GM18873 (cell line): ENCODE measurements at regions not wholly inside any gene's neighbourhood (a gene's known extent, or its start where the extent isn't known, plus 50 kb on each side); places are given as distances from the start of the nearest gene placed in this dataset.
"Not testable (repeated sequence)": the region's sequence is repeated elsewhere in the genome, so short reads cannot be mapped to it uniquely, and the experiment has no call there.

Experiments
- ATAC-seq: cut with Tn5 transposase; IDR thresholded peaks from one replicate; pipeline ENCODE4 v1.9.1; 2021; ENCODE audit warnings: mild to moderate bottlenecking, moderate library complexity, moderate number of reproducible peaks; ENCODE audit not compliant: unreplicated experiment, low FRiP score

GRCh38 chr3:143901105-143901504 lies 52.8 kb upstream of the SLC9A9 start:
- ATAC-seq, result peak; percentile 48

GRCh38 chr3:143902210-143902609 lies 53.9 kb upstream of the SLC9A9 start:
- no peak for ATAC-seq

- ATAC-seq, result no peak
Measured at GRCh38 chr3:143910756-143911155, 60.9 kb upstream of the DIPK2A start.

DNA sequence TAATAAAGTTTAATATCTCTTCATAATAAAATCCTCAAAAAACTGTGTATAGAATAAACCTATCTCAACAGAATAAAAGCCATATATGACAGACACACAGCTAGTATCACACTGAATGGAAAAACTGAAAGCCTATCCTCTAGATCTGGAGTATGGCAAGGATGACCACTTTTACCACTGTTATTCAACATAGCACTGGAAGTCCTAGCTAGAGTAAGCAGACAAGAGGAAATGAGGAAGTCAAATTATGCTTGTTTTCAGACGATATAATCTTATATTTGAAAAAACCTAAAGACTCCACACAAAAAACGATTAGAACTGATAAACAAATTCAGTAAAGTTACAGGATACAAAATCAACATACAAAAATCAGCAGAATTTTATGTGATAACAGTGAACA lies 57.4 kb upstream of the DIPK2A start:
- no peak for ATAC-seq

- ATAC-seq, result no peak
Measured at GRCh38 chr3:143918848-143919247, 52.8 kb upstream of the DIPK2A start.

DNA sequence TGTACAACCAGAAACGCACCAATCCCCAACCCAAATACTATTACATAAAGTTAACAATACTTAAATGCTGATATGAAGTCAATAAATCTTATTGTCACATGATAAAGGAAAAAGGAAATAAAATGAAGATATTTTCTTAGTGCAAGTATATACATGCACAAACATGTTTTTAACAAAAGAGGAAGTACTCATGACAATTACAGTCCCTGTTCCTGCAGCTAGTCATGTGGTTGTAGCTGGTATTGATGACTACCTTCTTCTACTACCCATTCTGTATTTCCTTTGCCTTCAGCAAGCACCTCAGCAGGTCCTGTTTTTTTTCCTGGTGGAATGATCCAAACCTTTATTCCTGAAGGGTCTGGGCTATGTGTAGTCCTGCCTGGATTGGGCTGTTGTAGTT lies 50.4 kb upstream of the DIPK2A start:
- not testable (repeated sequence) for ATAC-seq
